Endothelial cell of umbilical vein (primary cell): ENCODE measurements at regions not wholly inside any gene's neighbourhood (a gene's known extent, or its start where the extent isn't known, plus 50 kb on each side); places are given as distances from the start of the nearest gene placed in this dataset.

Experiments used
- BruUV-seq: library from RNA; stranded (reverse); fragments of 400-500 nt; replicated peaks from 2 replicates; lab custom pipeline; 2021; lab: Mats Ljungman, UMichigan
- CTCF ChIA-PET: fragments of 300-600, 350-600 bp; sonication (Branson Sonifier 250); formaldehyde crosslinking; loops from one replicate; lab custom pipeline; 2021; ENCODE audit warnings: antibody characterized with exemption, inconsistent platforms; lab: Charles Lee
- POLR2A ChIA-PET: fragments of 300-600, 350-600 bp; sonication (Branson Sonifier 250); formaldehyde crosslinking; loops from one replicate; lab custom pipeline; 2021; ENCODE audit warnings: antibody characterized with exemption, inconsistent platforms; lab: Charles Lee
- DNase-seq: peaks from one replicate; pipeline ENCODE4 v3.0.0-alpha.2; 2011; ENCODE audit warnings: low read depth, low spot score
- FAIRE-seq: peaks from 2 replicates; lab custom pipeline; 2011; peaks lifted over from hg19 to GRCh38; lab: Jason Lieb, UNC
- H2AFZ ChIP-seq: 2 replicates; pipeline ENCODE4 v1.6.0; 2012; ENCODE audit warnings: low read depth, low read length, control low read depth, inconsistent platforms
- H3K27ac ChIP-seq: 2 replicates; pipeline ENCODE4 v1.5.1; 2011; ENCODE audit warnings: low read depth, mild to moderate bottlenecking, control low read depth, low read length, moderate library complexity; ENCODE audit not compliant: insufficient read depth
- H3K27me3 ChIP-seq, 2 experiments: 2 replicates each; pipeline versions ENCODE4 v1.6.0 to v1.6.1; 2011; ENCODE audit warnings: low read length in 2 of 2, mixed read lengths in 1 of 2; ENCODE audit not compliant: control insufficient read depth in 2 of 2, insufficient read depth in 2 of 2
- H3K36me3 ChIP-seq, 2 experiments: 2 replicates in 1 of 2; 3 replicates in 1 of 2; pipeline ENCODE4 v1.5.1; 2011; ENCODE audit warnings: low read length in 2 of 2, mild to moderate bottlenecking in 1 of 2, moderate library complexity in 1 of 2; ENCODE audit not compliant: control insufficient read depth in 2 of 2, insufficient read depth in 2 of 2; ENCODE audit errors: extremely low read depth in 1 of 2
- H3K4me1 ChIP-seq: 3 replicates; pipeline ENCODE4 v1.5.1; 2011; ENCODE audit warnings: mild to moderate bottlenecking, low read length; ENCODE audit not compliant: control insufficient read depth, insufficient read depth; ENCODE audit errors: extremely low read depth
- H3K4me2 ChIP-seq: 2 replicates; pipeline ENCODE4 v1.6.1; 2011; ENCODE audit warnings: low read length, control low read depth, mixed read lengths; ENCODE audit not compliant: insufficient read depth
- H3K4me3 ChIP-seq, 3 experiments: fragments of 200-600 bp in 1 of 3; sonication (generic), shearing (Covaris generic) in 1 of 3; replicated peaks in 1 of 3; 2 replicates each; pipeline ENCODE4 v1.5.1; 2011 to 2016; ENCODE audit warnings: control low read depth in 3 of 3, low read length in 3 of 3, mild to moderate bottlenecking in 2 of 3, inconsistent platforms in 1 of 3, low read depth in 1 of 3, moderate library complexity in 1 of 3; ENCODE audit not compliant: insufficient read depth in 1 of 3
- H3K79me2 ChIP-seq: 2 replicates; pipeline ENCODE4 v1.6.0; 2012; ENCODE audit warnings: low read length, inconsistent platforms; ENCODE audit not compliant: control insufficient read depth, insufficient read depth
- H3K9ac ChIP-seq: replicated peaks from 2 replicates; pipeline ENCODE3; 2011; ENCODE audit warnings: low read length, control low read depth; ENCODE audit not compliant: insufficient read depth; ENCODE audit errors: extremely low read depth
- H3K9me1 ChIP-seq: replicated peaks from 3 replicates; pipeline ENCODE4 v1.6.0; 2011; ENCODE audit warnings: mild to moderate bottlenecking, low read length; ENCODE audit not compliant: control insufficient read depth, insufficient read depth; ENCODE audit errors: extremely low read depth
- H3K9me3 ChIP-seq: replicated peaks from 2 replicates; pipeline ENCODE4 v1.5.1; 2012; ENCODE audit warnings: low read length, inconsistent platforms; ENCODE audit not compliant: control insufficient read depth, insufficient read depth
- H4K20me1 ChIP-seq: replicated peaks from 2 replicates; pipeline ENCODE3; 2011; ENCODE audit warnings: mild to moderate bottlenecking, low read length; ENCODE audit not compliant: control insufficient read depth, insufficient read depth; ENCODE audit errors: extremely low read depth
- CTCF ChIP-seq, 2 donors: IDR thresholded peaks; 1 replicate in 1 of 2; 2 replicates in 1 of 2; pipeline ENCODE4 v1.5.1; 2011; ENCODE audit warnings: low read length in 2 of 2, mild to moderate bottlenecking in 2 of 2, moderate library complexity in 2 of 2, control low read depth in 1 of 2, inconsistent platforms in 1 of 2, low read depth in 1 of 2; ENCODE audit not compliant: insufficient read depth in 1 of 2; ENCODE audit errors: extremely low read depth in 1 of 2
- EZH2 ChIP-seq: IDR thresholded peaks from 2 replicates; pipeline ENCODE4 v1.6.1; 2012; ENCODE audit warnings: borderline replicate concordance, low read depth, mild to moderate bottlenecking, moderate library complexity, low read length, inconsistent platforms; ENCODE audit not compliant: severe bottlenecking
- FOS ChIP-seq: IDR thresholded peaks from 2 replicates; pipeline ENCODE4 v1.6.1; 2011; ENCODE audit warnings: mild to moderate bottlenecking, low read length, moderate library complexity, borderline replicate concordance; ENCODE audit not compliant: insufficient read depth
- GATA2 ChIP-seq: IDR thresholded peaks from 2 replicates; pipeline ENCODE4 v1.7.0; 2011; ENCODE audit warnings: low read depth, mild to moderate bottlenecking, moderate library complexity, mixed read lengths, low read length; ENCODE audit not compliant: insufficient read length, insufficient read depth
- JUN ChIP-seq: IDR thresholded peaks from 2 replicates; pipeline ENCODE4 v1.6.1; 2011; ENCODE audit warnings: borderline replicate concordance, low read depth; ENCODE audit not compliant: insufficient read length, insufficient read depth
- MAX ChIP-seq: IDR thresholded peaks from 2 replicates; pipeline ENCODE4 v1.6.1; 2011; ENCODE audit not compliant: insufficient read depth, insufficient read length
- MYC ChIP-seq: IDR thresholded peaks from one replicate; pipeline ENCODE4 v1.6.1; 2011; ENCODE audit warnings: mild to moderate bottlenecking, low read depth, low read length
- POLR2A ChIP-seq: IDR thresholded peaks from 2 replicates; pipeline ENCODE4 v1.6.1; 2012; ENCODE audit warnings: low read depth, mild to moderate bottlenecking, control low read depth, low read length
- POLR2AphosphoS5 ChIP-seq: IDR thresholded peaks from 2 replicates; pipeline ENCODE4 v1.6.1; 2012; ENCODE audit warnings: low read depth, mild to moderate bottlenecking, control low read depth, low read length, moderate library complexity; ENCODE audit not compliant: insufficient read depth
- dilution Hi-C: fragments of 300-500 bp; cut with MboI; formaldehyde crosslinking; loops from one replicate; pipeline ENCODE4 v1.15.0; 2019; ENCODE audit warnings: low sequenced_read_pairs; ENCODE audit not compliant: extremely low pct_ligation_motif_present
- intact Hi-C: fragments of 100-400 bp; cut with micrococcal nuclease; formaldehyde crosslinking; loops from one replicate; pipeline ENCODE4 v1.10.0; 2022

GRCh38 chr4:129254126-129254525 is 158.2 kb downstream of the C4orf33 start:
- H3K36me3 ChIP-seq: no peaks in the 10 kb centered on the region
- ChIA-PET CTCF (no interaction called here), POLR2A (no interaction called here)
- H3K9ac ChIP-seq: no peak overlapping the region
- DNase-seq (no peak), FAIRE-seq (no peak)
- H3K4me3 ChIP-seq: no peak overlapping the region
- no TSS peak for BruUV-seq
- H3K79me2 ChIP-seq: no peaks in the 10 kb centered on the region
- TF ChIP-seq MYC (no peak), FOS (no peak), EZH2 (no peak), CTCF (IDR thresholded peaks at IDR 0.05; ENCODE audit: extremely low read depth in 1 of 2, insufficient read depth in 1 of 2, low read depth in 1 of 2, low read length in 2 of 2) (no peak), GATA2 (no peak), POLR2A (no peak), JUN (no peak), POLR2AphosphoS5 (no peak), MAX (no peak)
- dilution Hi-C loops: no loop called here
- H3K4me1 ChIP-seq: no peaks in the 10 kb centered on the region
- no peak overlapping the region for H2AFZ ChIP-seq
- H3K9me3 ChIP-seq: no peaks in the 10 kb centered on the region
- H3K9me1 ChIP-seq: no peaks in the 10 kb centered on the region
- no peak overlapping the region for H3K4me2 ChIP-seq
- H4K20me1 ChIP-seq: no peaks in the 10 kb centered on the region
- no peak overlapping the region for H3K27ac ChIP-seq
- intact Hi-C loops: no loop called here
- H3K27me3 ChIP-seq: no peaks in the 10 kb centered on the region
